HG03558 (cell line): ENCODE measurements at regions not wholly inside any gene's neighbourhood (a gene's known extent, or its start where the extent isn't known, plus 50 kb on each side); places are given as distances from the start of the nearest gene placed in this dataset.

Experiments
- ATAC-seq: cut with Tn5 transposase; IDR thresholded peaks from one replicate; pipeline ENCODE4 v1.9.1; 2021; ENCODE audit warnings: moderate number of reproducible peaks; ENCODE audit not compliant: unreplicated experiment; ENCODE audit errors: extremely low read depth

DNA sequence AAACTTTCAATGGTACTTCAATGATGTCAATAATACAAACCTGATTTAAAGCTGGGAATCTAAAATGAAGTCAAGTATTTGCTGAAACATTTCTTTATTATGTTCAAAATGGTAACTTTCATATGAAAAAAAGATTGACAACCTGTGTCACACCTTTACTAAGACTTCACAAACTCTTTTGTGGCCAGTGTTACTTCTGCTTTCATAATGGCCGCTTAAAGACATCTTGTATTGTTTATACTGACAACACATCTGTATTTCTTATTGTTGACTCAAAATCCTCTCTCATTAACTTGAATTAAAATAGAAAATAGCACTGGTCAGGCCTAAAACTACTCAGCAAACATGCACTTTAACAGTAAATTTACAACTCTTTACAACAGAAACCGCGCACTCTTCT lies 312.3 kb upstream of the CNTN6 start:
- no peak for ATAC-seq

DNA sequence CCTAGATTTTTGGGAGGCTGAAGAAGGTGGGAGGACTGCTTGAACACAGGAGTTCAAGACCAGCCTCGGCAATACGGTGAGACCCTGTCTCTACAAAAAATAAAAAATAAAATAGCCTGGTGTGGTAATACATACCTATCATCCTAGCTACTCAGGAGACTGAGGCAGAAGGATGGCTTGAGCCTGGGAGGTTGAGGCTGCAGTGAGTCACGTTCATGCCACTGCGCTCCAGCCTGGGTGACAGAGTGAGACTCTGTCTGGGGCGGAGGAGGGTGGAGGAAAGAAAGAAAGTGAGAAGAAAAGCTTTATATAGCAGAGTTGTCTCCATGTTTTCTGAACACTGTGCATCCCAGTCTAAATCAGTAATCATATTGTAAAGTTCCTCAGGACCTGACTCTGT lies 301.4 kb upstream of the CNTN6 start:
- no peak for ATAC-seq

DNA sequence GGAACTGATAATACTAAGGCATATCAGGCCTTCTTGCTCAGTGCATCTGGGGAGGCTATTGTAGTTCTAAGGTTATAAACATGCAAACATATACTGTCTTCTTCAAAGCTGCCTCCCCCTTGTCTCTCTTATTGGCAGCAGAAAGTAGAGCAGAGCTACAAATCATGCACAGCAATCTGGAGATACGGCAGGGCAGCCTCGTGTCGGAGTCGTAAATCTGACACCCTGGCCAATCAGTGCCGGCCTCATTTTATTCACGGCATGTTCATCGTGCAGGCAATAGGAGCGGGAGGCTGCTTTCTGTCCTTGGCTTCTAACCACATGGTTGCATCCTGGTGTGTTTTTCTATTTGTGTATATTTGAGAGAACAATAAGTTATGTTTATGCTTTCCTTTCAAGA lies 300.2 kb upstream of the CNTN6 start:
- ATAC-seq: no peak

DNA sequence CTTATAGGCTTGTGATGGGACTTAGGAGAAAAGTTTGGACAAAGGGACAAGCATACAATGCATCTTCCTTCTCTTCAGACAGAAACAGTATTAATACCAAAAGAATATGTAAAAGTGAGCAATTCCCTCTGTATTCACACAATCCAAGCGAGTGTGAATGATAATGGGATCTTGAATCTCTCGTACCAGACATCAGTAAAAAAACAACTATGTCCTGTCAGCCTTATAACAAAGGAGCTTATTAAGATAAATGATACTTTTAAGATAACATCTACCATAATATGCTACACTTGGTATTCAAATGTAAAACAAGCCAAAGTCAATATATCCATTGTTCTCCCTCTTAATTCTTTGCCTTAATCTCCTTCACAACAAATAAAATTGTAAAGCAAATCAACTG lies 288.6 kb upstream of the CNTN6 start:
- no peak for ATAC-seq

DNA sequence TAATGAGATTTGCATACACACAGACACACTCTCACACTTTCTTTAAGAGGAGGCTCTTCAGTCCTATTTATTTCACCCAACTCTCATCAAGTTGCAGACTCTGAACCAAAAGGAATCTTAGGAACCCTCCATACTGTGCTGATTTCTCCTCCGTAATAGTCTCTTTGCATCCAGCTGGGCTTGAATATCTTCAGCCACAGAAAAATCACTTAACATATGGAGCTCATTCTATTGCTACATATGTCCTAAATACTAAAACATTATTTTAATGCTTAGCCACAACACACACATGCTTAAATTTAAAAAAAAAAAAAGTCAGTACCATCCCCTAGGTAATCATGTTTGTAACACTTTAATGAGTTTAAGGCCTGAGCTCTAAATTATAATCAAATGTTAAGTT lies 287.5 kb upstream of the CNTN6 start:
- ATAC-seq: no peak

DNA sequence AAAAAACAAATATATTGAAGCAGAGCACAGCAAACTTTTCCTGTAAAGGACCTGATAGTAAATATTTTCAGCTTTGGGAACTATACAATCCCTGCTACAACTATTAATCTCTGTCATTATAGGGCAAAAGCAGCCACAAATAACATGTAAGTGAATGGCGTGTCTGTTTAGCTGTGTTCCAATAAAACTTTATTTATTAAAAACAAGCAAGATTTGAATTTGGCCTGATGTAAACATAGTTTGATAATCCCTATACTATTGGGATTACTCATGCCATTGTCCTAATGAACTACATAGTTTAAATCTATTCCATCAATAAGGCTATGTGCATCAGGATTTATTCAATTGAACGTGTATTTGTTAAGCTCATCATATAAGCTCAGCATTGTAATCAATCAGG lies 286.8 kb upstream of the CNTN6 start:
- no peak for ATAC-seq

DNA sequence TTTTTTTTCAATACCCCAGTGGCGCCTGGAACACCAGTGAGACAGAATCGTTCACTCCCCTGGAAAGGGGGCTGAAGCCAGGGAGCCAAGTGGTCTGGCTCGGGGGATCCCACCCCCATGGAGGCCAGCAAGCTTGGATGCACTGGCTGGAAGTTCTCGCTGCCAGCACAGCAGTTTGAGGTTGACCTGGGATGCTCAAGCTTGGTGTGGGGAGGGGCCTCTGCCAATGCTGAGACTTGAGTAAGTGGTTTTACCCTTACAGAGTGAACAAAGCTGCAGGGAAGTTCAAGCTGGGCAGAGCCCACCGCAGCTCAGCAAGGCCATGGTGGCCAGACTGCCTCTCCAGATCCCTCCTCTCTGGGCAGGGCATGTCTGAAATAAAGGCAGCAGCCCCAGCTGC lies 276.2 kb upstream of the CNTN6 start:
- no peak for ATAC-seq

DNA sequence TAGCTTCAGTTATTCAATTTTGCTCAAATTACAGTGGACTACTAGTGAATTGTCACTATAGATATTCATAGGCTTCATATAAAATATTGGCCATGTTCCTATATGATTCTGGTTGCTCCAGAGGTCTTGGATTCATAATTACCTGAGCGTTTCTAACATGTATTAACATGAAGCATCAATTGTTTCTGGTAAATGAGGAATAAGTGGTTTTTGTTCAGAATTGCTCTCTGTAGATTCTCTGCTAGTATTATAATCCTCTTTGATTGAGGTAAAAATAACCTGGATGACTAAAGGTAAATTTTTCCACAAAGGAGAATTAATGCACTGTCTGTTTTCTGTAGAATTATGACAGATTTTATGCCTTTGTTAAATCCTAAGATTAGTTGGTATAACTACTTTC lies 258.1 kb upstream of the CNTN6 start:
- no peak for ATAC-seq

DNA sequence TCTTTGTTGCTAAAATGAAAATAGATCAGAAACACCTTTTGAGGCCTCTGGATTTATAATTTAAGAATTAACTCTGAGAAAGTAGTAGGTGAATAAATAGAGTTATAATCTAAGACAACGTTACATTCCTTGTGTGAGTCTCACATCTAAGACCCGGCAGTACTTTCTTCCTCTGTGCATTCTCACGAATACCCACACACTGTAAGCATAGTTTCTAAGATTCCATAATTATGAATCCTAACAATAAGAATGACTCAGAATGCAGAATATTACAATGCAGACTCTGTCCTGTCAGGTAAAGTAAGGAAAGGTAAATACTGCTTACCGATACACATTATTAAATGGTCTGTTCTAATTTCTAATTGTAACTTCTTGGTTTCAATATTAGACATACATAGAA lies 257.7 kb upstream of the CNTN6 start:
- ATAC-seq: no peak

DNA sequence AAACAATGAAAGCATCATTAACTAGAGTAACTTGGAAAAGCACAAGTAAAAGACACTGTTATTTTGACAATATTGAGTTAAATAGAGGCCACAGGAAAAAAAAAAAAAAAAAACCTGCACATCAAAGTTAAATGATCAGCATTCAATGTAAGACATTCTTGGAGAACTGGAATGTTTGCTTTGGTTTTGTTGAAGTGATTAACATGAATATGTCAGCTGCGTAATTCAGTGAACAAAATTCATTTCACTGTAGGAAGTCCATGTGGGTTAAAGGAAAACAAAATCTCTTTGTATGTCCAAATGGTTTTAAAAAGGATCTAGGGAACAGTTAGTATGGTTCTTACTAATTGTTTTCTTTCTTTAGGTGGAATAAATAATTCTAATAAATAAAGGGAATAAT lies 252.8 kb upstream of the CNTN6 start:
- ATAC-seq: no peak

DNA sequence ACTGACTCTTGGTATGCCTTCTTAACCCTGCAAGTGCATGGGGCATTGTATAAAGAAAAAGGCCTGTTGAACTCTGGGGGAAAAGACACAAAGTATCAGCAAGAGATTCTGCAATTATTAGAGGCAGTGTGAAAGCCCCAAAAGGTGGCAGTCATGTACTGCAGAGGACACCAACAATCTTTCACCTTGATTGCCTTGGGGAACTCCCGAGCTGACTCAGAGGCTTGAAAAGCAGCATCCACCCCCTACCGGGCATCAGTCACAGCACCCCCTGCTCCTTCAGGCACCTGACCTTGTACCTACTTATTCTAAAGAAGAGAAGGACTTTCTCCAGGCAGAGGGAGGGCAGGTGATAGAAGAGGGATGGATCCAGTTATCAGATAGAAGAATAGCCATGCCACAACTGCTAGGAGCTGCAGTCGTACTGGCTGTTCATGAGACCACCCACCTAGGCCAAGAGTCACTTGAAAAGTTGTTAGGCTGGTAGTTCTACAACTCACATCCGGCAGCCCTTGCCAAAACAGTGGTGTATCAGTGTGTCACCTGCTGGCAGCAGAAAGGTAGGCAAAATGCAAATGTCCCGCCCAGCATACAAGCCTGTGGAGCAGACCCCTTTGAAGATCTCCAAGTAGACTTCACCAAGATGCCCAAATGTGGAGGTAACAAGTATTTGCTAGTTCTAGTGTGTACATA lies 241.6 kb upstream of the CNTN6 start:
- no peak for ATAC-seq

DNA sequence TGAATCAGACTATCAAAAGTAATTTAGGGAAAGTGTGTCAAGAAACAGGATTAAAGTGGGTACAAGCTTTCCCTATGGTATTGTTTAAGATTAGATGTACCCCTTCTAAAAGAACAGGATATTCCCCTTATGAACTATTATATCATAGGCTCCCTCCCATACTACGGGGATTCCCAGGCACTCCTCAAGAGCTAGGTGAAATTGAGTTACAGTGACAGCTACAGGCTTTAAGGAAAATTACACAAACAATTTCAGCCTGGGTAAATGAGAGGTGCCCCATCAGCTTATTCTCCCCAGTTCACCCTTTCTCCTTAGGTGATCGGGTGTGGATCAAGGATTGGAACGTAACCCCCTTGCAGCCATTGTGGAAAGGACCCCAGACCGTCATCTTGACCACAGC lies 240.8 kb upstream of the CNTN6 start:
- ATAC-seq: no peak

DNA sequence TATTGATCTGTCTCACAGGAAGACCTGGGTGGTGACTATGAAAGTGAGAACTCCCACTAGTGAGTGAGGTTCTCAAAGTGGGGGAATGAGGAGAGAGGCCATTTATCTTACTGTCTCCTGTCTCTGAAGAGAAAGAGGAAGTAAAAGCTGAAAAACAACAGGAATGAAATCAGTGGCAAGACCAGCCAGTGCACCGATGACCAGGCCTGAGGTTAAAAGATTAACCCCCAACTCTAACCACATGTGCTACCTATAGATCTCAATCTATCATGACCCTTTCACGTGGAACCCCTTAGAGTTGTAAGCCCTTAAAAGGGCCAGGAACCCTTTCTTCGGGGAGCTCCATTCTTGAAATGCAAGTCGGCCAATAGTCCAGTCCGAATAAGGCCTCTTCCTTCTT lies 239.3 kb upstream of the CNTN6 start:
- ATAC-seq: no peak

DNA sequence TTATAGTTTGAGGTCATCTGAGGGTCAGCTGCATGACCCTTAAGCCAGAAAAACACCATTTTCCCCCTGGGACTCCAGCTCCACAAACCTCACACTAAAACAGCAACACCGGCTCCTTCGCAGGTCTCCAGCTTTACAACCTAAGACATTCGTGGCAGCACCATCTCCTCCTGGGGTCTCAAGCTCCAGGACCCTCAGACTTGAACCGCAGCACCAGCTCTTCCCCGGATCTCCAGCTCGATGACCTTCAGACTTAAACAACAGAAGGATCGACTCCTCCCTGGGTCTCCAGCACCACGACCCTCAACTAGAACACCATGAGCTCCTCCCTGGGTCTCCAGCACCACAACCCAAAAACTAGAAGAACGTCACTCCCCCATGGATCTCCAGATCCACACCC lies 233.7 kb upstream of the CNTN6 start:
- ATAC-seq: no peak

DNA sequence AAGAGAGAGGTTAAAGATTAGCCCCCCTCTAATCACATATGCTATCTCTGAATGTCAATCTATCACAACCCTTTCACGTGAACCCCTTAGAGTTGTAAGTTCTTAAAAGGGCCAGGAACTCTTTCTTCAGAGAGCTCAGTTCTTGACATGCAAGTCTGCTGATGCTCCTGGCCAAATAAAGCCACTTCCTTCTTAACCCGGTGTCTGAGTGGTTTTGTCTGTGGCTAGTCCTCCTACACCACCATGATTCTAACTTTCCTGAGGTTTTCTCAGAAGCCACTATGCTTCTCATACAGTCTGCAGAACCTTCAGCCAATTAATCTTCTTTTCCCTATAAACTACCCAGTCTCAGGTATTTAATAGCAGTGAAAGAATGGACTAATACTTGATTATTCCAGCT lies 231.1 kb upstream of the CNTN6 start:
- no peak for ATAC-seq

DNA sequence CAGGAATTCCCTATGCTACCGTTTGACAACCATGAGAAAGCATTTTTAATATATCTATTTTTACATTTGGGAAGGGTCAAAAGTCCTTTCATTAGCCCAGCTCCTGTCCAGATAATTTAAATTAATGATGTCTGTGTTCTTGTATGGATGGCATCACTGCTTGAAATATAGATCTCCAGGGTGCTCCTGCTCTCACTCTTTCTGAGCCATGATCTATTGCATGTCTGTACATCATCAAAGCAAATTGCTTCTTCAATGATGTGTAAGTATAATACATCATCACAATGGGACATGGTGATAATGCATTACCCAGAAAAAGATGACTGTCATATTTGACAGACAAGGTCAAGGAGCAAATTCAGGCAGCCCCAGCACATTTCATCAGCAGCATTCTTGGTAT lies 223.6 kb upstream of the CNTN6 start:
- ATAC-seq: no peak

DNA sequence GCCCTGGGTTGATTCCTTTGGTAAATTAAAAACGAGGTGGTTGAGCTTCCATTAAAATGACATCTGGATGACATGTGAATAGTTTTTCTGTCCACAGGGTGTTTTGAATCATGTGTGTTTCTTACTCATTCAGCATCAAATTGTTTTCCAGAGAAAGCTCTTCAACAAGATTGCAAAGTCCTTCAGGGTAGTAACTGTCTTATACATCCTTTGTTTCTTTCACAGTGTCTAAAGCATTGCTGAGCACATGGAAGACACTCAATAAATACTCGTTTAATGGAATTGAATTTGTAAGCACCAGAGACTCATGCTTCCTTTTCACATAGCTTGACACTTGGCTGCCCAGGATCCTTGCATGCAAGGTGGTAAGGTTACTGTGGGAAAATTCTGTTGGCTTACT lies 223.1 kb upstream of the CNTN6 start:
- ATAC-seq: no peak

DNA sequence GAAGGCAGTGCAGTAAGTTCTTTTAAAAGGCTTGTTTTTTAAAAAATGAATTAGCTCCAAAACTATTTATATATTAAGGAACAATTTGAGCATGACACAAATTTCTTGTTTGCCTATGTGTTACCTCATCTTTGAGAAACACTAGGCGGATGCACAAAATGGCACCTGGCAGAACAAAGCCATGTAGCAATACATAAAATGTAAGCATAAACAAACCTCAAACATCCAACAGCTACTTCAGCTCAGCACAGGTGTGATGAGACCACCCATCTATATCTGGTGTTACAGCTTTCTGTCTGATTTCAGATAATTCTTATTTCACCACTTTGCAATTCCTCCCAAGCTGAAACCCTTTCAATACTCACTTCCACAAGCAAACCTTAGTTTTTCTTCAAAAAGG lies 221.2 kb upstream of the CNTN6 start:
- ATAC-seq: no peak

DNA sequence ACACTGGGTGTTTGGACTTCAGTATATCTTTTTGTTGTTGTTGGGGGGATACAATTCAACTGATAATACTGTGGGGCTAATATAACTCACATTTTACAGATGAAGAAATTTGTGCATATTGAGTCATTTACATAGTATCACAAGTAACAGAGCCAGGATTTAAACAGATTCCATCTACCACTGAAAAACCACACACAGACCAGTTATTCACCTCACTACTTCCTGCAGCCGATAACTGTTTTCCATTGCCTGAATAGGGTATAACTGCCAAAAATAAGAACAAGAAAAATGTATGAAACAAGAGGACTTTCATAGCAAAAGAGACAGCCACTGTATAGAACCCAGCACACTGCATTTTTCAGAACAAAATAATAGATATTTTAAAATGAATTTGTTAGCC lies 215.8 kb upstream of the CNTN6 start:
- no peak for ATAC-seq

DNA sequence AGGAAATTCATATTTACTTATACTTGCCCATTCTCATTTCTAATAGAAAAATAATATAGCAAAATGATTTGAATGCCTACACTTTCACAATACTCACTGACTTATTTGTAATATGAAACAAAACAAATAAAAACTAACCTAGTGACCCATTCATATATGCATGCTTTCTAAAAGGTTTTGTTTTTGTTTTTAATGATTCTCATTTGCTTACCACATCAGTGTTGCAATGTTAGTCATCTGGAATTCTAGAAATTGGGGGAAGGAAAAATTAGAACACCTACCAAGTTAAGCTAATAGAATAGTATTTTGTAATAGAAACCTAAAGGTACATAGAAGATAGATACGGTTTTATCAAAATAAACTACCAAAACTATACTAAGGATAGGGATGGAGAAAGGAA lies 214.1 kb upstream of the CNTN6 start:
- no peak for ATAC-seq

DNA sequence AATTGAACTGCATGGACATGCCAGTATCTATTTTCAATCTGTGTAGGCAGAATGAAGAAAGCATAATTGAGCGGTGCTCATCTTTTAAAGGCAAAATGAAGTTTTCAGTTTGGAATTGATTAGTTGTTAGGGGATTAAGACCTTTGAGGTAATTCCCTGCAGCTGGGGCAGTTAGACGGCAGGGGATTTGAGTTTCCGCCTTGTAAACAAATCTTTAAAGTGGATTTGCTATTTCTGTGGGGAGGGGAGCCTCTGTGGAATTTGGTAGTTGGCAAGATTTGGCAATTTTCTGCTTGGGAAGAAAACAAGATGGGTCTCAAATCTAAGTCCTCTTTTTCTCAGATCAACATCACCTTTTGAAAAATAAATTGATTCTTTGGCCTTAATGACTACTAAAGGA lies 212.5 kb upstream of the CNTN6 start:
- ATAC-seq: no peak

DNA sequence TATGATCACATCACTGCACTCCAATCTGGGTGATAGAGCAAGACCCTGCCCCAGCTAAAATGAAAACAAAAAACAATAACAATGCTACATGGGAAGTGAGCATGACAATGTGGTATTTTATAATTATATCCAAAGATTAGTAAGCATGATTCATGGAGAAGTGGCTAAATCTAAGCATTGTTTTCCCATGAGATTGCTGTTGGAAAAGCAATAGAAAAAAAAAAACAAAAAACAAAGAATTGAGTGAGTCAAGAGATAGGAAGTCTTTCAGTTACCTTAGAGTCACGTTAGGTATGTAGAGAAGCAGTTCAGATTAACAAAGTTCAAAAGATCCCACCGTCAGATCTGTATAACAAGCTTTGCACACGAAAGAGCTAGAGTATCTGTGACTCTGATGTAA lies 210.3 kb upstream of the CNTN6 start:
- no peak for ATAC-seq
